ENCODE measurements at regions not wholly inside any gene's neighbourhood (a gene's known extent, or its start where the extent isn't known, plus 50 kb on each side); places are given as distances from the start of the nearest gene placed in this dataset.
"Not testable (repeated sequence)": the region's sequence is repeated elsewhere in the genome, so short reads cannot be mapped to it uniquely, and the experiment has no call there.

DNA sequence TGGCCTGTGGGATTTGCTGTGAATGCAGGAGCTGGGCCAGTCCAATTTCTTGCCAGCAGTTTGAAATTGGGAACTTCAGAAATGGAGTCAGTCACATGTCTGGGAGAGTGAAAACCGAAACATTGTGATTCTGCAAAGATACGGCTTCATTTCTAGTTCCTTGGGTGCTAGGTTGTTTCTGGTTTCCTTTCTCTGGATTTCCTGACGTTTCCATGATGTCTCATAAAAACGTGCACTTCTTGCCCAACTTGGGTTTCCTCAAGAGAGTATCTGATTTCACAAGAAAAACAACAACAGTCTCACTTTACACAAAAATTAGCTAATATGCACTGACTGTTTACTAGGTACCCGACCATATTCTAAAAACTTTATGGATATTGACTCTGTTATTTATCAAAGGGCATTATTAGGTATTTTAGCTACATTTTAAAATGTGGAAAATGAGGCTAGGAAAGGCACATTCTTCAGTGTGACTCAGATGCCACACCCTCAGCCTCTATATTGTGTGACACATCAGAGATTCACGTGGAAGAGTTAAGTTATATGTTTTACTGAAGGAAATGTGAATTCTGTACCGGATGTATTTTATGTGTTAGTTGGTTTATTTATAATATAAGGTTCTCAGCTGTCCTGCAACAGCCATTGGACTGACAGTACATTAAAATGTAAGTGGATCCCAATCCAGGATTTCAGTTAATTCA lies 225.0 kb upstream of the PUDP start:
- no peak for DNase-seq

DNA sequence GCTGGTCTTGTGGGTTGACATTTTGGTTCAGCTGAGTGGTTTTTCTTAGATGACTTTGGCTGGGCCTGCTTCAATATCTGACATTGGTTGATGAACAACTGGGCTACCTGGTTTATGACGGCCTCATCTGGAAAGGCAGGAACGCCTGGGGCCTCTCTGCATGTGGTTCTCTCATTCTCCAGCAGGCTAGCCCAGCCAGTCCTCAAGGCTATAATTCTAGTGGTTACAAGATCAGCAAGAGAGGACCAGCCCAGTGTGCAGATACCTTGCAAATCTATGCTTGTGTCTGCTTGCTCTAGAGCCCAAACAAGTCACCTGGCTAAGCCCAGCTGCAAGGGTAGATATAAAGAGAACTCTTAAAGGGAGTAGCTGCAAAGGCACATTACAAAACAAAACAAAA lies 214.2 kb upstream of the PUDP start:
- no peak for DNase-seq

DNA sequence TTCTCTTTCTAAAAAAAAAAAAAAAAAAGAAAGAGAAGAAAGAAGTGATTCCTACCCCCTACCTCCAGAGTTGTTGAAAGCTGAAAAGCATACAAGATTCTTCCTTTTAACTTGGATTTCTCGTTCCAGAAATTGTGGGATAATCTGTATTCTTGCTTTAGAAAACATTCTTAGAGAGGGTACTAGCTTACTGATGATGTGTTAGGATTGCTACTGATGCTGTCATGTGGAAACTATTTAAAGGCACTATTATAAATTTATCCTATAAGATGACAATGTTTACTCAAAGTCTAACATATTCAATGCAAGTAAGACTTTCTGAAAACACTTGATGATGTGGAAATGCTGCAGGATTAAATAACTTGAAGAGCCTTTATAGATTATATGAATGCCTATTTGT lies 204.0 kb upstream of the PUDP start:
- DNase-seq, result no peak

DNA sequence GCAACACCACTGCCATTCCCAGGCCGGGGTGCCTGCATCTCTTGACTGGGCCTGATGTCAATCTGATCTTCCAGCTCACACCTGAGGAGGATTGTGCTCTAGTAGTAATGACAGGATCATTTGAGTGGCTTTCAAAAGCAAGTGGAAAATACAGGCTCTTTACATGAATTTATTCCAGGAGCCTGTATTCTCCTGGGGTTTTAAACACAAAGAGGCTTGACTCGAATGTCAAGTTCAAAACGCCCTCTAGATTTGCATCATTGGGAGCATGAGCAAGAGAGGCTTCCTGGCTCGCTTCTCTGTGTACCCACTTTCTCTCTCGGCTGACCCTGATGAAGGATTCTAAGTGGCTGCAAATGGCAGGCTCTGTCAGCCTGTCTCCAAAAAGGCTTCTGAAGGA lies 199.5 kb upstream of the PUDP start:
- no peak for DNase-seq

DNA sequence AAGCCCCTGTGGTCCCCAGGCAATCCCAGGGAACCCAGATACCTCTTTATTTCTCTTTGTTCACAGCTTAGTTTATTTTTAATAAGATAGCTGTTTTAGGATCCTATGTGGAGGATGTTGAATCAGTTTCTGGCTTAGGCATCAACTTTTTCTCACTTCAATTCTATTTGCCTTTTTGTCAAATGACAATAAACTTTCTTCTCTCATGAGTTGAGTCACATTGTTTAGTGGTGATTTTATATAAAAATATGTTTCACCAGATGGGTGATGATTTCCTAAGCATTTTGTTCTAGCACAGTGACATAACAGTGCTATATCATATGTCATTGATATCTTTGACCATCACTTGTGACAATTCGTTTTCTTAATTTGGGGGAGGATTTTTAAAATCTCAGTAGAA lies 198.1 kb upstream of the PUDP start:
- DNase-seq, result no peak

DNA sequence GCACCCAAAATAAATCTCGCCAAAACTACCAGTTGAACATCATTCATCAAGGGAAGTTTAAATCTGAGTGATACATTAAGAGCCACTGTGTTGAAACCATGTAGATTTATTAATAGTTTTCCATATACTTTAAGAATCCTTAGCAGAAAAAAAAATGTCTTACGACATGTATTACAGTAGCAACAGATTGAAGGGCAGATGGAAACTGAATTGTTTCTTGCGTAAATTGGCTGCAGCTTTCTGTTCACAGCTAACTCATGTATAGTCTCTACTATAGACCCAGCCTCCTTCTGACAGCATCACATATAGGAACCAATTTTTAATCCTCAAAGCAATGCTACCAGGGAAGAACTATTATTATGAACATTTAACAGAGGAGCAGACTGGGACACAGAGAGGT lies 195.2 kb upstream of the PUDP start:
- DNase-seq, result no peak

DNA sequence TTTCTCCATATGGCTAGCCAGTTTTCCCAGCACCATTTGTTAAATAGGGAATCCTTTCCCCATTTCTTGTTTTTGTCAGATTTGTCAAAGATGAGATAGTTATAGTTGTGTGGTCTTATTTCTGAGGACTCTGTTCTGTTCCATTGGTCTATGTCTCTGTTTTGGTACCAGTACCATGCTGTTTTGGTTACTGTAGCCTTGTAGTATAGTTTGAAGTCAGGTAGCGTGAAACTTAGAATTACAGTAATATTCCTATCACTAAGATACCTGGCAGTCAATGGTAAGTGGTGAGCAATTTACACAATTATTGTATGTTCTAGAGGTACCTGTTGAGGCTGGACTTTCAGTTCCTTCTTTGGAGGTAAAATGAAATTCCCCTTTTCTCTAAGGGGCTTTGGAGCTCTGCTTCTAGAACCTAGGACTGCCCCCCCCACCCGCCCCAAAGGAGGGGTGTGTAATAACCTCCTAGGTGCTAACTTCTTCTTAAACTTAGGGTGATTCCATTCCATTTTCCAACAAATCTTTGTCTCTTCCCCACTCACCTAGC lies 187.9 kb upstream of the PUDP start:
- DNase-seq, result not testable (repeated sequence)

DNA sequence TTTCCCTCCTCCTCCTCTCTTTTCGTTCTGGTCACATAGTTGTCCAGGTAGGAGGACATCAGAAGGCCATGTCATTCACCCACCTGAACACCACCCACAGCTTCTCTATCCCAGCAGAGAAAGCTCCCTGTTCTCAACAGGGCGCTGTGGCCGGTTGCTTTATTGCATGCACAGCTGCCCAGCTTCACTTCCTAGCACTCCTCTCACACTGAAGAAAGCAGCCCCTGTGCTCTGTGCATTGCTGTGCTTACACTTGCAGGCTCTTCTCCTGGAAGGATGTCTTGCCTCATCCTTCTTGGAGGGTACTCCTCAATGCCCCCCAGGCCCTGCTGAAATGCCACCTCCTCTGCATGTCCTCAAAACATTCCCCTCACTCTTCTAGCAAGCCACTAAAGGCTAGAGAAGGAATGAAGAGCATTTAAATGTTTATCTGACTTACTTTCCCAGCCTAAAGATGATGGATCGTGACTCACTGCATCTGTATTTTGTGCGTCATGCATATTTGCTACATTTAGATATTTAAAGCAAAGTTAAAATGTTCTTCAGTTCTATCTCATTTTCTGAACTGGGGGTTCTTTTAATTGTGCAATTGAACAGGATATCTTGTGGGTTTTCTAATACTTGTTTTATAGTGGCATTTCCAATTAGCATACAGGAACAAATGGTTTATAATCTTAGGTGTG lies 186.4 kb upstream of the PUDP start:
- no peak for DNase-seq

DNA sequence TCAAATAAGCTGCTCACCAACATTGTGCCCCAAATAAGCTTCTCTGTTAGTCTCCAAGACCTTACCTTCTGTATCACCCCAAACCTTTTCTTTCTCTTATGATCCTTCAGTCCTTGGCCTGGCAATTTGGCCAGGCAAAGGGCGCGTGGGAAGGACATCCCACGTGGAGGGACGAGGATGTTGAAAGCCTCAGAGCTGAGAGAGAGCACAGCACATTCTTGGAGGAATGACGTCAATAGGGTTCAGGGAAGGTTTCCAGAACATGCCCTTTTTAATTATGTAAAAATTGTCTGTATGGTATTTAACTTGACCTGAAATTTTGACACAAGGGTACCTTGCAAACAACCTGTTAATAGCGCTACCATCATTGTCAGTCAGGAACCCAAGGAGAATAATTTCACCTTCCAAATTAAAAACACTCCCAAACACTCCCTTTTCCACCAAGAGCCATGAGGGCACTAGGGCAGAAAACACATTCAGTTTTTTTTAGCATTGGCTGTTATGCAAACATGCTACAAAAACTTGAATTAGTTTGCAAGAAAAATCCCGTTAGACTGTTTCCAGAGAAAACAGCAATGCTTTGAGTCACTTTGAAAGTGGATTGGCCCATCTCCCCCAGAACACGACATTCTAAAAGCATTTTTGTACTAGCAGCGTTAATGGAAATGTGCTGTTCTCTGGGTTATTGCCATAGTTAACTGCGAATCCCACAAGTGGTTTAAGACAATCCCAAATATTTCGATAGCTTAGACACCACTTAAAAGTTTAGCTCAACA lies 183.2 kb upstream of the PUDP start:
- no peak for DNase-seq

DNA sequence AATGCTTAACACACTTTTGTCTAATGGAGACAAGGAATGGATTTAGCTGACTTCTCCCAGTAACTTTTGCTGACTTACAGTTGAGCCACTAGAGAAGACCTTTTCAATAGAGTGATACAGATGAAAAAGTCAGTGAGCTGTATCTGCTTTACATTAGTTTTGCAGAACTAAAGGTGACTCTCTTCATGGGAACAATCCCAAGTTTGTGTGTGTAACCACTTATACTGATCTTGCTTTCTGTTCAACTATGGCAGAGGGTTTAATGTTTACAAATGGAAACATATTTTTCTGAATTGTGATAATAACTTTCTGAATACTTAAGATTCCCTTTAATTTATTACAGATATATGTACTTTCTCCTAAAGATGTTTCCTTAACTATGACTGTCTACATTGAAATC lies 182.6 kb upstream of the PUDP start:
- DNase-seq, result no peak

DNA sequence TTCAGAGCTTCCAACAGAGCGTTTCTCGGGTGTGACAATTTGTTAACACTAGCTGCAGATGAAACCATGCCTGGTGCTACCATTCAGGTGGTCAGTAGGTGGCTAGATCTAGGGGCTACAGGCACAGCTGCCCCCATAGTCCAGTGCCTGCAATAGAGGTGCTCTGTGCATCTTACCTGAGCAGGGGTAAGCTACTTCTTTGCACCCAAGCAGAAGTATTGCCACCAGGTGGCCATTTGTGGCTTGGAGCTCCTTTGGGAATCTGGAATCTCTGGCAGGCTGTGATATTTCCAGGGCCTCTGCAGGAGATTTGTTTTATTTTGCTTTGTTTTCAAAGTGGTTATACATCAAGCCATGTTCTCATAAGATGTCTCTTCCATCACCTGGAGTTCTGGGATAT lies 170.7 kb upstream of the PUDP start:
- no peak for DNase-seq

DNA sequence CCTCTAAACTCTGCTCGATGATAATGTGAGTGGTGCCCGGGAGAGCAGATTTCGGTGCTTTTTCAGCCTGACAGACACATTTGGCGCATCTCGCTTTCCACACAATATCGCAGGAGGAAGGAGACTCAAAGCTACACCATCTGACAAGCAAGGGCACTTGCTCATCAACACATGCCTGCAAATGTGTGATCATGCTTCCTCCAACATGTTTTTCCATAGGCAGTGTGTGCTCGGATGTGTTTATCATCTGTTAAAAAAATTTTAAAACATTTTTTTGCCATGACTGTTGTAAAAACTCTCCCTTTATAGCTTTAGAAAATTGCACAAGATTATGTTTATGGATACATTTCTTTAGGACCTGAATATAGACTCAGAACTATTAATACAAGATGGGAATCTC lies 170.3 kb upstream of the PUDP start:
- DNase-seq, result no peak

DNA sequence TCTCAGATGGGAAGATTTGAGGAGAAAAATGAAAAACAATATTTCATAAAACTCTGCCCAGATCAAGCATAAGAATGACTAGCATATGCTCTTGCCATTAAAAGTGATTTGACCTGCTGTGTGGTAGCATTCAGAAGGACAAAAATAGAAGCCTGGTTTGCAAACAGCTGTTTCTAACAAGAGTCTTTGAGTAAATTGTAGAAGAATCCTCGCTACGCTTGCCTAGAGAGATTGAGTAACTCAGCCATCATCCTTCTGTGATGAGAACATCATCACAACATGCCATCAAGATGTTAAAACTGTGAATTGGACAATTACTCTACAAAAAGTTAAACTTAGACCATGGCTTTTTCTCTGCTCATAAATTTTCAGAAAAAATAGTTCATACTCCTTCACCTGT lies 168.9 kb upstream of the PUDP start:
- DNase-seq, result no peak

DNA sequence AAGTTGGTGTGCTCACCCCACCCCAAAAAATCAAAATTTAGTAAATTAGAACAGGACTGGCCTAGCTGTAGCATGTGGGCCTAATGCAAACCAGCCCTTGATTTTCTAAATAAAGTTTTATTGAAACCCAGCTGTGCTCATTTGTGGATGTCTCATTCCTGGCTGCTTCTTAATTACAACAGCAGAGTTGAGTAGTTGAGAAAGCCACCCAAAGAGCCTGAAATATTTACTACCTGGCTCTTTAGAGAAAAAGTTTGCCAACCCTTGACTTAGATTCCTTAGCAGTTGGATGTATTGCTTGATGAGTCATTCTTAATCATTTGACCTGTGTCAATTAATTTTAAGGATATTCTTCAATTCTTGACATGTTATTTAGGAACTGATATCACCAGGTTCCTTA lies 168.3 kb upstream of the PUDP start:
- DNase-seq, result no peak

DNA sequence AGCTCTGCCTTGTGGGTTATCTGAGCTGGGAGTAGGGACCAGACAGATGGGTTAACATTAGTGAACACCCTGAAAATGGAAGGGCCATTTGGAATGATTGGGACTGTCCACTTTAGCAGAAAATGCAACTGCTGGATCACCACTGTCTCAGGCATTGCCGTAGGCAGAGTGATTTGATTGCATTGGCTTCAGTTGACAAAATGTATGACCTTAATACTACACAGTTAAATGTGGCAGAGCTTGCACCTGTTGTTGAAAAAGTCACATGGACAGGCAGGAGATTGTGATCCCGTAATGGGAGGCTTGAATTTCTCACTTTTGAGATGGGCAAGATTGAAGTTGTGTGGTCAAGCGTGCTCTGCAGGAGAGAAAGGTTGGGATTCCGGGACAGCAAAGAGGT lies 166.5 kb upstream of the PUDP start:
- DNase-seq, result no peak

DNA sequence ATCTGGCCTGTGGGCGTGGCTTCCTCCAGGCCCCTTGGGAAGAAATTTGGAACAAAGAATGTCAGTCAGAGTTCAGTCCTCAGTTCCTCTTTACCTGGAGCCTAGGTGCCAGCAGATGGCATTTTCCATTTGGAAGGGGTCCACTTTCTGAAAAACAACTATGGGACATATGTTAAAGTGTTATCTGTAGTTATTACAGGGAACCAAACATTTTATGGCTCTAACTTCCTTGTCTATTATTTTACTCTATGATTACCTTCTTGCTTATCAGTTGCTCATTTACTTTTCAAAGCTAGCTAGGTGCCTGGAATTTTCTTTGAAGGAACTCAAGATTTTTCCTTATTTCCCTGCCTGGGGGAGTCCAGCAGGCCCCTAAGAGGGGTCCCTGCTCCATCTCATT lies 159.8 kb upstream of the PUDP start:
- DNase-seq, result no peak

DNA sequence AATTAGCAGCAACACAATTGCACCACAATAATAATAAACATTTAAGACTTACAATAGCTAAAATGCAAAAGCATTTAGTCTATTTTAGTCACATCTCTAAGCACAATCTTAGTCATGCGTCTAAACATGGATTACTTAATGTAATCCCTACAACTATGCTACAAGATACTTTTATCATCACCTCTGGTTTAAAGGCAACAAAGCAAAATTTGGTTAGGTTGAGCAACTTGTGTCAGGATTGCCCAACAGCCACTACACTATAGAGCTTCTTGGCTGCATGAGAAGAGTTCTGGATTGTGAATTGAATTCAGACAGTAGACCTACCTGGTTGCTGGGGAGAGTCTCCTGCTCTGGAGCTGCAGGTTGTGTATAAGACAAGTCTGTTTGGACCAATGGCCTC lies 146.5 kb upstream of the PUDP start:
- no peak for DNase-seq

DNA sequence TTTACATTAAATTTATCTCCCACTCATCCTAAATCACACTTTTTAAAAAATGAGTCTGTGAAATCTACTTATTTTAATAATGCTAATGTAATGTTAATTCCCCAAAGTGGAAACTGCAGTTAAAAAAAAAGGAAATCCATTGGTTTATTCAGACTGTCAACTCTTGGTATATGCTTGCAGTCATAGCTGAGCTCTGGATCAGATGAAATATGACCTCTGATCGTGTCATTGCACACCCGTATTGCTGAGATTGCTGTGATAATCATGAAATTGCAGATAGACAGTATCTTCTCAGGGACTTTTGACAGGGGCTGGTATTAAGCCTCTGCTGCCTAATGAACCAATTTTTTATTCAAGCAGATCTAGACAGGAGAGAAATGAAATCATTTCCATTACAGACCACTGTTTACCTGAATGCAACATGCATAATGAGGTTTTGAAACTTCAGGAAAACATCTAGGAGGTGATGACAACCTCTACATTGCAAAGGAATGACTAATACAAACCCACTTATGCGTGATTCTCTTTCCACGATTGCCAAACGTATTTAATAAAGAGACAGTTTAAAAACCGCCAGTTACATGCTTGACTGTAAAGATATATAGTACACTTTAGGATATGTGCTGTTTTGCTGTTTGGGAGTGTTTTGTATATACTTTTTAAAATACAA lies 138.3 kb upstream of the PUDP start:
- DNase-seq, result no peak

DNA sequence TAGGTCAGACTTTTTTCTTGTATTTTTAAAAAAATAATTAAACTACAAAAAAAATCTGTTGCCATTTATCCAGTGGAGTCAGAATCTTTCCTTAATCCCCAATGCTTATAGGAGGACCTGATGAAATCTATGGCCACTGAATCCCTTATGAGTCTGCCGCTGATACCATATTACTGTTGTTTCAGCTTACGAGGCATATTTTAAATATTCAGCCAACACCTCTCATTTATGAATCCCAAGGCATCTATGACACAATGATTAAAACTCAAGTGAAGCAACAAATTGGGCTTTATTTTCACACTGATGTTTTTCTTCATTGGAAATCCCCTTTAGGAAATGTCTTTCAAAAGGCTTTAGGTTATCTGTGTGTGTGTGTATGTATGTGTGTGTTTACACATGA lies 137.8 kb upstream of the PUDP start:
- no peak for DNase-seq

DNA sequence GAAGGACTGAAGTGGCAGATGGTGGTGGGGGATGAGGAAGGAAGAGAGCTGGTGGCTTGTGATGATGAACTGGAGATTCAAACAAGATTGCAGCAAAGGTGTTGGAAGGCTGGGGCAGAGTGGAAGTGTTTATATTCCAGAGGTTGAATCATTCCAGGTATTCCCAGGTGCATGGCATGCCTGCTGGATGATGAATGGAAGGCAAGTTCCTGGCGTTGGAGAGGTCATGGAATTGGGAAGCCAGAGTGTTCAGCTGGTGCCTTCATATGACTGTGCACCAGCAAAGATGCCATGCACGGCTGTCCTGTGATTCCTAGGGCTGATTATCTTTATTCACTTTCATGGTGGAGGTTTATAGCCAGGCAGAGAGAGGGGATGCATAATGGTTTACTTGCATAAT lies 135.8 kb upstream of the PUDP start:
- no peak for DNase-seq

DNA sequence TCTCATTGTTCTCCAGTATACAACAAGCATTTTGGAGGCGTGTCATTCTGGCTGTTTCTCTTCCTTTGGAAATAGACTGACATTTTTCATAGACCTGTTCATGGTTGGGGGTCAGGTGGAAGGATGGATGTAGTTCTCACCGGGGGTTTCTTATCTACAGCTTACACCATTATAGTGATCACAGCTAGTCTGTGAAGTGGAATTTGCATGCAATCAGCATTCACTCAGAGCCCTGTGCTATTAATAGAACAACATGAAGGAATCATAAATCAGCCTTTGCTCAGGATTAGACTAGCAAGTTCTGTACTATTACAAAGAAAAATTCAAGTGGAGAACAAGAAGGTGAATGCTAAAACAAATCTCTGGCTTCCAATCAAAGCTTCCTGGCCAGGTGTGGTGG lies 132.6 kb upstream of the PUDP start:
- DNase-seq, result no peak

DNA sequence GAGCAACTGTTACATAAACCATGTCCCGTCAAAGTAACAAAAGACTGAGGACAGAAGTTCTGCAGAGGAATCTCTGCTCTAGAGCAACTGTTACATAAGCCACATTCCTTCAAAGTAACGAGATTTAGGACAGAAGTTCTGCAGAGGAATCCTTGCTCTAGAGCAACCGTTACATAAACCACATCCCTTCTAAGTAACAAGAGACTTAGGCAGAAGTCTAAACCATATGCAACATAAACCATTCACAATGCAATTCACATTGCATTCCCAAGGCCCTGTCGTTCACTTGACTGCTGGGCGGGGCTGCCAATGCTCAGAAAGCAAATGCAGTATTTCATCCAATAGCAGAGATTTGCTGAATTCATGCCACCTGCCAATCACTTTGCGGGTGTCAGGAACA lies 124.4 kb upstream of the PUDP start:
- no peak for DNase-seq

DNA sequence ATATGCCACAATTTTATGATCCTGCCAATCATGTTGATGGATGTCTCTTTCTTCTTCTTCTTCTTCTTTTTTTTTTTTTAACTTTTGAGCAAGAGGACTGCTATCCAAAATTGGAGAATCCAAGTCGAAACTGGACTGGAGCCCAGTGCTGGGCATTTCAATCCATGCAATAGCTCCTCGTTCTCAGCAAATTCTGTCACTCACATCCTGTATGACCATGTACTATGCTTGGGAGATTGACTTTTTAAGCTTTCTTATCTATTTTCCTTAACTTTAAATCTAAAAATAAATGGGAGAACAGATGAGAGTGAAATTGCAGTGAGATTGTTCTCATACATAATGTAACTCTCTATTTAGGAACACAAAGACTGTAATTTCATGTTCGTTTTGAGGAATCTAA lies 123.0 kb upstream of the PUDP start:
- no peak for DNase-seq

DNA sequence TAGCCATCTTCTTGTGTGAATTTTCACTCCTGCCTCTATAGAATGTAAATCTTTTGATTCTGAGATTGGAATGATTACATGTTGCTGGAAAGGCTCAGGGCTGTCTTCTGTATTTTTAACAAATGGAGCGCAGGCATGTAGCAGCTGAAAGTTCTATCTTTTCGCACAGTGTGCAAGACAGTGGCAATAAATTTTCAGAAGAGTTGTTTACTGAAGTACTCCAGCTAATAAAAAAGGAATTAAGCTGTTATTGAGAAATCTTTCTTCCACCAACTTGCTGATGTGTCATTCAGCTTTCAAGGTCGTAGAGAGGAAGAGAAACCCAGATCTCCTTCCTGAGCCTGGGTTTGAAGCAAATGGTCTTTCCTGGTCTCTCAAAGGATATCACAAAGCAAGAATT lies 122.0 kb upstream of the PUDP start:
- DNase-seq, result no peak

Measured in NCI-H2171 treated with DMSO at 0.1 percent for 48 hours (cell line).